T-helper 1 cell treated with Interleukin-12 subunit alpha and Interleukin-12 subunit beta and Interleukin-4 antibody, amounts not matched to agents 30 μg/mL and 1 μg/mL, for 36 hours (primary cell): ENCODE measurements at regions not wholly inside any gene's neighbourhood (a gene's known extent, or its start where the extent isn't known, plus 50 kb on each side); places are given as distances from the start of the nearest gene placed in this dataset.
"Not testable (repeated sequence)": the region's sequence is repeated elsewhere in the genome, so short reads cannot be mapped to it uniquely, and the experiment has no call there.

Experiments used
- H3K27ac Mint-ChIP-seq: one replicate; pipeline ENCODE4 v1.8.0; 2021; ENCODE audit warnings: mild to moderate bottlenecking, mixed read lengths
- H3K27me3 Mint-ChIP-seq: one replicate; pipeline ENCODE4 v1.8.0; 2021; ENCODE audit warnings: low read depth, mixed read lengths
- H3K36me3 Mint-ChIP-seq: one replicate; pipeline ENCODE4 v1.8.0; 2021; ENCODE audit warnings: low read depth, mixed read lengths
- H3K4me1 Mint-ChIP-seq: one replicate; pipeline ENCODE4 v1.8.0; 2021; ENCODE audit warnings: low read depth, mixed read lengths
- H3K4me3 Mint-ChIP-seq: one replicate; pipeline ENCODE4 v1.8.0; 2021; ENCODE audit warnings: mild to moderate bottlenecking, moderate library complexity, mixed read lengths
- H3K9me3 Mint-ChIP-seq: one replicate; pipeline ENCODE4 v1.8.0; 2021; ENCODE audit warnings: mixed read lengths

- H3K4me3 Mint-ChIP-seq, result no peak overlapping the region
- H3K9me3 Mint-ChIP-seq, result peaks cover 6% of the 10 kb centered on the region
- no peaks in the 10 kb centered on the region for H3K4me1 Mint-ChIP-seq
- H3K36me3 Mint-ChIP-seq, result no peaks in the 10 kb centered on the region
- no peaks in the 10 kb centered on the region for H3K27me3 Mint-ChIP-seq
- H3K27ac Mint-ChIP-seq, result no peak overlapping the region
Observed at GRCh38 chr13:34357435-34358232, 539.7 kb downstream of the RFC3 start.

- H3K4me1 Mint-ChIP-seq, result no peaks in the 10 kb centered on the region
- no peaks in the 10 kb centered on the region for H3K36me3 Mint-ChIP-seq
- no peak overlapping the region for H3K4me3 Mint-ChIP-seq
- H3K9me3 Mint-ChIP-seq, result peaks cover 6% of the 10 kb centered on the region
- no peak overlapping the region for H3K27ac Mint-ChIP-seq
- H3K27me3 Mint-ChIP-seq, result no peaks in the 10 kb centered on the region
Observed at GRCh38 chr13:34358811-34359513, 541.0 kb downstream of the RFC3 start.

DNA sequence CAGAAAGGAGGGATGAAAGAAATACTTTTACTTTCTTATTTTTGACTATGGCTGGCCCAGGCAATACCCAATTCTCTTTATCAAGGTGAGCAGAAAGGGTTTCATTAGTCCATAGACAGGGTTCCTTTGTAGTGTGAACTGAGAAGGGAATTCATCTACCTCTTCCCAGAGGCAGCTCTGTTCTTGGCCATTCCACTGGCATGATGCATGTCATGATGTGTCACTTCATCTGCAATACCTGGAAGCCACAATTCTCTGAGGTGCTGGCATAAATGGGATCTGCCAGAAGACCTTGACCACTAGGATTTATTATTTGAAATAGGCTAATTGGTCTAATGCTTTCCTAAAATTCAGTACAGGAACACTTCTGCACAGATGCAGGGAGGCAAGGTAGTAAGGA lies 542.8 kb downstream of the RFC3 start:
- H3K36me3 Mint-ChIP-seq, result no peaks in the 10 kb centered on the region
- H3K4me1 Mint-ChIP-seq, result no peaks in the 10 kb centered on the region
- no peak overlapping the region for H3K27ac Mint-ChIP-seq
- H3K9me3 Mint-ChIP-seq, result no peaks in the 10 kb centered on the region
- no peaks in the 10 kb centered on the region for H3K27me3 Mint-ChIP-seq
- no peak overlapping the region for H3K4me3 Mint-ChIP-seq

DNA sequence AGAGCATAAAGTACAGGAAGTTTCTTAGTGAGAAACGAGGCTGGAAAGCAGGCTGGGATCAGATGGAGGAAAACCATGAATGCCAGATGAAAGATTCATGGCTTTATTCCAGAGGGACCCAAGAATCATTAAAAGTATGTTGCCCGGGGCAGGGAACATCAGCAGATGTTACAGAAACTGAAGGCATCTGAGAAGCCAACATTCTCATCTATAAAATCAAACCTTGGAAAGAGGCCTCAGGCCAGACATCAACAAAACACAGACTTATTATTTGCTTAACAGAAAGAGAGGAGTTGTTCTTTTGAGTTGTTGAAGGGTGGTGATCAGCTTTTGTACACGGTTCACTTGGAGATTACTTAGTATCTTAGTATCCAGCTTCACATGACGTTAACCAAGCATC lies 543.6 kb downstream of the RFC3 start:
- Mint-ChIP-seq H3K36me3 (no peaks in the 10 kb centered on the region), H3K27ac (no peak overlapping the region), H3K4me1 (no peaks in the 10 kb centered on the region), H3K4me3 (no peak overlapping the region), H3K9me3 (peaks cover 2% of the 10 kb centered on the region), H3K27me3 (no peaks in the 10 kb centered on the region)

GRCh38 chr13:34363266-34363665 lies 545.3 kb downstream of the RFC3 start:
- H3K27me3 Mint-ChIP-seq, result no peaks in the 10 kb centered on the region
- no peaks in the 10 kb centered on the region for H3K4me1 Mint-ChIP-seq
- H3K36me3 Mint-ChIP-seq, result no peaks in the 10 kb centered on the region
- no peak overlapping the region for H3K27ac Mint-ChIP-seq
- peaks cover 5% of the 10 kb centered on the region for H3K9me3 Mint-ChIP-seq
- H3K4me3 Mint-ChIP-seq, result no peak overlapping the region

DNA sequence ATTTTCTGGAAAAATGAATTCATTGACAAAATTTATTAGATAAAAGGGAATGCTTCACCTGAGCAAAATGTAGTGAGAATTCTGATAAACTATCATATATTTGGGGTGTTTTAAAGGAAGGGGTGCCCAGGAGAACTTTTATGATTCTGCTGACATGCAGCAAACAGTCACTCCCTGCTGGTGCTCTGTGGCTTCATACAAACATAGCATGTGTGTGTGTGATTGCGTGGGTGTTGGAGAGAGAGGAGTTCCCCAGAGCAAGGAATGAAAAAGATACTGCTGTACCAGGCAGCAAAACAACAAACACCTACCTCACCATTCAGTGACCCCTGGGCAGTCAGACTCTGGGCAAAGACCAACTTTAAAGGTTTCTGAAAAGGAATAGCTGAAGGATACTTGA lies 546.7 kb downstream of the RFC3 start:
- peaks cover 10% of the 10 kb centered on the region for H3K9me3 Mint-ChIP-seq
- no peaks in the 10 kb centered on the region for H3K4me1 Mint-ChIP-seq
- H3K4me3 Mint-ChIP-seq, result no peak overlapping the region
- no peak overlapping the region for H3K27ac Mint-ChIP-seq
- H3K27me3 Mint-ChIP-seq, result no peaks in the 10 kb centered on the region
- no peaks in the 10 kb centered on the region for H3K36me3 Mint-ChIP-seq

DNA sequence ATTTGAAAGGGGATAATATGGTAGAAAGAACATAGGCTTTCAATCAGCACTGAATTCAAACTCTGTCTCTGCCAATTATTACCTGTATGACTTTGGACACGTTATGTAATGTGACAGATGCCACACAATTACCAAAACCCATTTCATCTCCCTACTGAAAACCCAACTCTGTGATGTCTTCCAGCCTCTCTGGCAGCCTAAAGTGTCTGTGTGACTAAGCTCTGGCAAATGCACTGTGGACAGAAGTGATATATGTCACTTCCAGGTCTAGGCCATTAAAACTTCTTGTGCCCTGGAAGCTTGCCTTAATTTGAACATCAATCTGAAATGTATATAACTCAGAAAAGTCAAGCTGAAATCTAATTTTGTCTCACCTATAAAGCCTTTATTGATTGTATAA lies 552.0 kb downstream of the RFC3 start:
- Mint-ChIP-seq H3K27me3 (no peaks in the 10 kb centered on the region), H3K4me3 (no peak overlapping the region), H3K36me3 (no peaks in the 10 kb centered on the region)

DNA sequence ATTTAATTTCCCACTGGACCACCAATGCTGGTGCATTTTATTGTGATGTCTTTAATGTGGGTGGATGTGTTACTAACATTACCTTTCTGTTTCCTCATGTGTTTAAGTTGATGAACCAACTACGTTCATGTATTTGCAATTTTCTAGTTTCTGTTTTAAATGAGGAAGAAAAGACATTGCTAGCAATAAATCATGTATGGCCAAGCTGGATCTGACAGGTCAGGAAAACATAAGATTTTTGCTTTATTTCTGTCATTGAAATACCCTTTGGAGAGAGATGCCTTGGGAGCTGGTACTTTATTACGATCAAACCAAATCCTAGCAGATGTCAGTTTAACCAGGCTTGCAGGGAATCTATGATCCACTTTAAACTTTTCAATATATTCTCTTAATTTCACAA lies 553.2 kb downstream of the RFC3 start:
- Mint-ChIP-seq H3K36me3 (no peaks in the 10 kb centered on the region), H3K4me1 (no peaks in the 10 kb centered on the region), H3K9me3 (peaks cover 10% of the 10 kb centered on the region), H3K27ac (no peak overlapping the region), H3K27me3 (no peaks in the 10 kb centered on the region), H3K4me3 (no peak overlapping the region)

More for the DNA sequence above, 552.0 kb downstream of the RFC3 start:
- H3K9me3 Mint-ChIP-seq, result peaks cover 10% of the 10 kb centered on the region
- H3K4me1 Mint-ChIP-seq, result no peaks in the 10 kb centered on the region
- no peak overlapping the region for H3K27ac Mint-ChIP-seq

- H3K36me3 Mint-ChIP-seq, result no peaks in the 10 kb centered on the region
- H3K27ac Mint-ChIP-seq, result no peak overlapping the region
- no peaks in the 10 kb centered on the region for H3K4me1 Mint-ChIP-seq
- no peak overlapping the region for H3K4me3 Mint-ChIP-seq
- no peaks in the 10 kb centered on the region for H3K27me3 Mint-ChIP-seq
- H3K9me3 Mint-ChIP-seq, result peaks cover 6% of the 10 kb centered on the region
Observed at GRCh38 chr13:34371645-34372395, 553.9 kb downstream of the RFC3 start.

DNA sequence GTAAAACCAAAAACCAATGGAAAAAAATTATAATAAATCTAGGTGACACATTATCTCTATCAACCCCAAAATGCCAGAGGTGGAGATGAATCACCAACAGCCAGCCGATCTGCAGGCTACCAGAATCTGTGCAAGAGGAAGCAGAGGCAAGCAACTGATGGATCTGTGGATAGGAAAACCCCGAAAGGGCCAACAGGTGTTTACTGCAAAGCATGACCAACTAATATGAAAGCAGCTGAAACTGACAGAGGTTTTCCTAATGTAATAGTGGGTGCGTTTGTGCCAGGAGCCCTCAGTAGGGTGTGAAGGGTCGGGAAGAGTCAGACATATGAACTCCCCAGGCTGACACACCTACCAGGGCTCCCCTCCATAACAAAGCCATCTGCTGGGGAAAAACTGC lies 554.6 kb downstream of the RFC3 start:
- H3K36me3 Mint-ChIP-seq, result no peaks in the 10 kb centered on the region
- no peaks in the 10 kb centered on the region for H3K4me1 Mint-ChIP-seq
- H3K27me3 Mint-ChIP-seq, result no peaks in the 10 kb centered on the region
- H3K4me3 Mint-ChIP-seq, result no peak overlapping the region
- H3K9me3 Mint-ChIP-seq, result peaks cover 6% of the 10 kb centered on the region
- H3K27ac Mint-ChIP-seq, result no peak overlapping the region

DNA sequence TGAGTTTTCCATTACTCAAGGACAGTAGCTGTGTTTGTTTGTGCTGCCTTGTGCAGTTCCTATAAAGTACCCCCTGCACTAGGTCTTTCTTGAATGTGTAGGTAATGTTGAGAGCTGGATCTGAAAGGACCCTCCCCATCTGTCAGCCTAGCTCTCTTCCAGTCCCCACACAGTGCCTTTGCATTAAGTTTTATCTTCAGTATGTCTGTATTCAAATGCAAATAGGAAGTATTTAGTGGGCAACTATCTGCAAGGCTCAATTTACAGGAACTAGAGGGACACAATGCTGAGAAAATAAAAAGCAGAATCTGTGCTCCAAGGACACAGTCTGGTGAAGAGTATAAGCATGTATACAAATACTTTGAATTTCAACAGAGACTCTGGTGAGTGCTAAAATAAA lies 558.5 kb downstream of the RFC3 start:
- H3K27me3 Mint-ChIP-seq, result no peaks in the 10 kb centered on the region
- H3K4me1 Mint-ChIP-seq, result no peaks in the 10 kb centered on the region
- no peak overlapping the region for H3K27ac Mint-ChIP-seq
- H3K36me3 Mint-ChIP-seq, result no peaks in the 10 kb centered on the region
- no peak overlapping the region for H3K4me3 Mint-ChIP-seq
- H3K9me3 Mint-ChIP-seq, result peaks cover 5% of the 10 kb centered on the region

GRCh38 chr13:34381228-34381627 lies 560.8 kb upstream of the NBEA start:
- no peak overlapping the region for H3K27ac Mint-ChIP-seq
- H3K36me3 Mint-ChIP-seq, result no peaks in the 10 kb centered on the region
- peaks cover 14% of the 10 kb centered on the region for H3K9me3 Mint-ChIP-seq
- no peaks in the 10 kb centered on the region for H3K27me3 Mint-ChIP-seq
- no peak overlapping the region for H3K4me3 Mint-ChIP-seq
- no peaks in the 10 kb centered on the region for H3K4me1 Mint-ChIP-seq

- Mint-ChIP-seq H3K4me3 (no peak overlapping the region), H3K27ac (no peak overlapping the region), H3K36me3 (no peaks in the 10 kb centered on the region), H3K9me3 (peaks cover 14% of the 10 kb centered on the region), H3K27me3 (no peaks in the 10 kb centered on the region), H3K4me1 (no peaks in the 10 kb centered on the region)
Observed at GRCh38 chr13:34383728-34384127, 558.3 kb upstream of the NBEA start.

GRCh38 chr13:34386229-34386628 lies 555.8 kb upstream of the NBEA start:
- H3K4me3 Mint-ChIP-seq, H3K9me3 Mint-ChIP-seq, H3K4me1 Mint-ChIP-seq, H3K27ac Mint-ChIP-seq, H3K27me3 Mint-ChIP-seq, H3K36me3 Mint-ChIP-seq: not testable (repeated sequence)

GRCh38 chr13:34391076-34391475 lies 551.0 kb upstream of the NBEA start:
- no peaks in the 10 kb centered on the region for H3K36me3 Mint-ChIP-seq
- no peaks in the 10 kb centered on the region for H3K27me3 Mint-ChIP-seq
- H3K27ac Mint-ChIP-seq, result no peak overlapping the region
- H3K4me1 Mint-ChIP-seq, result no peaks in the 10 kb centered on the region
- peaks cover 16% of the 10 kb centered on the region for H3K9me3 Mint-ChIP-seq
- H3K4me3 Mint-ChIP-seq, result no peak overlapping the region
